HG03280 (cell line): ENCODE measurements at regions not wholly inside any gene's neighbourhood (a gene's known extent, or its start where the extent isn't known, plus 50 kb on each side); places are given as distances from the start of the nearest gene placed in this dataset.

Source experiments
- ATAC-seq: cut with Tn5 transposase; IDR thresholded peaks from one replicate; pipeline ENCODE4 v1.9.1; 2021; ENCODE audit warnings: mild to moderate bottlenecking, moderate library complexity; ENCODE audit not compliant: unreplicated experiment

- no peak for ATAC-seq
These were observed 111.7 kb downstream of the MYCN start for GRCh38 chr2:16051841-16052564.

- ATAC-seq, result no peak
These were observed 110.6 kb downstream of the MYCN start for GRCh38 chr2:16050908-16051489.

- no peak for ATAC-seq
These were observed 110.0 kb downstream of the MYCN start for GRCh38 chr2:16050261-16050907.

GRCh38 chr2:16049406-16049805, 109.1 kb downstream of the MYCN start:
- no peak for ATAC-seq

GRCh38 chr2:16048466-16048865, 108.1 kb downstream of the MYCN start:
- ATAC-seq, result no peak

GRCh38 chr2:16047701-16048100, 107.4 kb downstream of the MYCN start:
- ATAC-seq, result no peak

GRCh38 chr2:16046649-16047048, 106.3 kb downstream of the MYCN start:
- no peak for ATAC-seq

GRCh38 chr2:16045653-16046352, 105.5 kb downstream of the MYCN start:
- no peak for ATAC-seq

- ATAC-seq, result no peak
These were observed 104.7 kb downstream of the MYCN start for GRCh38 chr2:16044946-16045456.

- no peak for ATAC-seq
These were observed 103.3 kb downstream of the MYCN start for GRCh38 chr2:16043627-16044026.

GRCh38 chr2:16043192-16043591, 102.8 kb downstream of the MYCN start:
- ATAC-seq, result no peak

GRCh38 chr2:16042201-16042700, 101.9 kb downstream of the MYCN start:
- no peak for ATAC-seq

- no peak for ATAC-seq
These were observed 100.1 kb downstream of the MYCN start for GRCh38 chr2:16040271-16041010.

GRCh38 chr2:16039823-16040222, 99.5 kb downstream of the MYCN start:
- no peak for ATAC-seq

- ATAC-seq, result no peak
These were observed 98.7 kb downstream of the MYCN start for GRCh38 chr2:16039055-16039454.

- ATAC-seq, result no peak
These were observed 98.3 kb downstream of the MYCN start for GRCh38 chr2:16038621-16039020.

- ATAC-seq, result no peak
These were observed 97.6 kb downstream of the MYCN start for GRCh38 chr2:16037808-16038457.

- ATAC-seq, result no peak
These were observed 96.6 kb downstream of the MYCN start for GRCh38 chr2:16036951-16037350.

GRCh38 chr2:16035747-16036745, 95.7 kb downstream of the MYCN start:
- ATAC-seq, result no peak
